ENCODE measurements at regions not wholly inside any gene's neighbourhood (a gene's known extent, or its start where the extent isn't known, plus 50 kb on each side); places are given as distances from the start of the nearest gene placed in this dataset.
"Not testable (repeated sequence)": the region's sequence is repeated elsewhere in the genome, so short reads cannot be mapped to it uniquely, and the experiment has no call there.

DNA sequence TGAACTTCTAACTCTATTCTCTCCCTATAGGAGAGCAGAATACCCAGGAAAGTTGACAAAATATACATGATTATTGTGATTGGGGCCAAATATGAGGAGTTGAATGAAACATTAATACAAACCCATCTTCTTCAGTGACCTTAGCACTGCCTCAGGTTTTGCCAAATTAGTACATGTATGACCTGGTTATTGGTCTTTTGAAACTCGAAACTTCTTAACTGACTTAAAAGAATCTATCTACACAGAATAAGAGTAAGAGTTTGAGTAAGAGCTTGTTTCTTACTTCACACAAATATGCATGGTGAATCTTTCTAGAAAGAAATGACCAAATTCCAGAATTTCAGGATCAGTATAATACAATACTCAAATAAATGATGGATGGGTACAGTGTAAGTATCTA, 213.0 kb upstream of the GK2 start:
- H3K27me3 Mint-ChIP-seq: peaks cover 2% of the 10 kb centered on the region
- no peaks in the 10 kb centered on the region for H3K36me3 Mint-ChIP-seq
- H3K27ac Mint-ChIP-seq: no peak overlapping the region
- DNase-seq: no peak
- CTCF ChIA-PET: no interaction called here
- no peak overlapping the region for H3K4me3 Mint-ChIP-seq
- POLR2A ChIA-PET: no interaction called here
- intact Hi-C loops (cut with micrococcal nuclease): no loop called here
- H3K4me1 Mint-ChIP-seq (ENCODE audit: low read depth): peaks cover 4% of the 10 kb centered on the region
- no peaks in the 10 kb centered on the region for H3K9me3 Mint-ChIP-seq

DNA sequence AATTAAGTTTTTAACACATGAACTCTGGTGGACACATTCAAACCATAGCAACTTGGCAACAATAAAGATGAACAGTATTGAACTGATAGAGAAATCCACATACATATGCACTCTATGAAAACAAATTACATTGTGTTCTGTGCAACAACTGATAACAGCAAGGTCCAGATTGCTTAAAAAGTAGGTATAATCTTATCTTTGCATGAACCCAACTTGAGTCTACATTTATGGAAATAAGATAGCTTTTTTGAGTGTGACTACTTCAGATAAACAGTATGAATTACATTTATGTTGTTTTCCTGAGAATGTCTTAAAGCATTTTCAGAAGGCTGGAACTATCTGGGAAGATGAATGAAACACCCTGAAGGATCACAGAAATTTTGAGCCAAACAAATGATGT, 212.6 kb upstream of the GK2 start:
- ChIA-PET CTCF (no interaction called here), POLR2A (no interaction called here)

DNA sequence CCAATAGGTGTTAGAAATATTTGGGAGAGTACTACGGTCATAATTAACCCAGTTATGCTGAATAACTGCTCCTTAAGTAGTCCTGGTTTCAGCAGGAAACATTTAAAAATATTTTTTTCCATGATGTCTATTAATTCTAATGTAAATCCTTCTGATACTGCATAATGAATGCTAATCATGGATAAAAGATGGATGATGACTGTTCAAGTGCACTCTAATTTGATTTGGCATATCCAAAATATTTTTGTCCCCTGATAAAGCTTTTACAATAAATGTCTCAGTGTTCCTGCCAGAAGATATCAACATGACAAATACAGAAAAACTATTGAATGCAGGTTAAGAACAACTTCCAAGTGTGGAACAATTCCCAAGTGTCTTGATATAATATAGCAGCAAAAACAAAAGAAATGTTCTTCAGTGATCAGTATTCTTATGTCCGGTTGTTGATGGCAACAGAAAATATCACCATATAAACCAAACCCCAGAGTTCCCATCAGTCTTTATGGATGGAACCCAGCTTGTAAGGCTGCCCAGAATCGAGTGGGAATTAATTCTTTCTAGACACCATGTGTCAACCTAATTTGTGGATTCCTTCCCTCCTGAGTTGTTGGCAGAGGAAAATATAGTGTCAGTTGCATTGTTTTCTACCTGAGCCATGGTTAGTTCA, 205.4 kb upstream of the GK2 start:
- Mint-ChIP-seq H3K9me3 (no peaks in the 10 kb centered on the region), H3K4me3 (no peak overlapping the region), H3K36me3 (no peaks in the 10 kb centered on the region), H3K27ac (no peak overlapping the region), H3K27me3 (peaks cover 7% of the 10 kb centered on the region), H3K4me1 (ENCODE audit: low read depth) (no peaks in the 10 kb centered on the region)
- intact Hi-C loops (cut with micrococcal nuclease): no loop called here
- no peak for DNase-seq
- ChIA-PET POLR2A (no interaction called here), CTCF (no interaction called here)

More for the DNA sequence above, 212.6 kb upstream of the GK2 start:
- no peaks in the 10 kb centered on the region for H3K9me3 Mint-ChIP-seq
- no peaks in the 10 kb centered on the region for H3K36me3 Mint-ChIP-seq
- H3K4me3 Mint-ChIP-seq: no peak overlapping the region
- intact Hi-C loops (cut with micrococcal nuclease): no loop called here
- no peak for DNase-seq
- H3K27ac Mint-ChIP-seq: no peak overlapping the region
- peaks cover 2% of the 10 kb centered on the region for H3K27me3 Mint-ChIP-seq
- H3K4me1 Mint-ChIP-seq (ENCODE audit: low read depth): peaks cover under 1% of the 10 kb centered on the region

DNA sequence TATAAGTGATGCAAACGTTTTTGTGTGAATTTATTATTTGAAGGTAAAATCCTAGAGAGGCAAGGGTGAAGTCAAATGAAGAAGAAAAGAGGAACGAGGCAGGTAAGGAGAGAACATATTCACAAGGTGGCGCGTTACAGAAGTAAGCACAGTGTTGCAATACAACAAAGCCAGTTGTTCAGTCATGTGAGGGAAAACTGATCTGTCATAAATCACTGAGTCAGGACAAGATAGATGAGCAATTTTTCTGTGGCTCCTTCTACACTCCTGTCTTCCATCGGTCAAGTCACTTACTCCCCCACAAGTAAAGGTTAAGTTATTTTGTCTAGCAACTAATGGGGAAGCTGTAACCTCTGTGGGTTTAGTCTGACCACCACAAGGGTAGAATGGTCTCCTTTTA, 203.0 kb upstream of the GK2 start:
- DNase-seq: no peak
- Mint-ChIP-seq H3K36me3 (no peaks in the 10 kb centered on the region), H3K4me3 (no peak overlapping the region), H3K4me1 (ENCODE audit: low read depth) (no peaks in the 10 kb centered on the region), H3K27ac (no peak overlapping the region), H3K9me3 (no peaks in the 10 kb centered on the region), H3K27me3 (peaks cover 7% of the 10 kb centered on the region)
- ChIA-PET CTCF (no interaction called here), POLR2A (no interaction called here)
- intact Hi-C loops (cut with micrococcal nuclease): no loop called here

DNA sequence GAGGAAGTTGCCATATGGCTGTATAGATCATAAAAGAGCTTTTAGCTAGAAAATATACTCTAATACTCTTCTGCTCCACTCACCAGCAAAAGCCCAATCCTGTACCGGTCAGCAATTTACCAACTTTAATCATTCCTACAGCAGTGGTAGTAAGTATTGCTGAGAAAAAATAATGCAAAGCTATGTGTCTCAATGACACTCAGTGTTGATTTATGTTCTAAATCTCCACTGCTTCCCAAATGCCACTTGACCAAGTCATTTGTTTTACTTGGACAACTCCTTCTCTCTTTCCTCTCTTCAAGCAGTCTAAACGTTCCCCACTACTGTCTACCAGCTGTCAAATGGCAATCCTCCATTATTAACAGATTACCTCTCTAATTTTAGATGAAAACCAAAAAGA, 201.8 kb upstream of the GK2 start:
- Mint-ChIP-seq H3K4me1 (ENCODE audit: low read depth) (no peaks in the 10 kb centered on the region), H3K27ac (no peak overlapping the region), H3K36me3 (no peaks in the 10 kb centered on the region), H3K9me3 (no peaks in the 10 kb centered on the region), H3K4me3 (no peak overlapping the region), H3K27me3 (peaks cover 7% of the 10 kb centered on the region)
- intact Hi-C loops (cut with micrococcal nuclease): no loop called here
- no peak for DNase-seq
- CTCF ChIA-PET: no interaction called here
- POLR2A ChIA-PET: no interaction called here

DNA sequence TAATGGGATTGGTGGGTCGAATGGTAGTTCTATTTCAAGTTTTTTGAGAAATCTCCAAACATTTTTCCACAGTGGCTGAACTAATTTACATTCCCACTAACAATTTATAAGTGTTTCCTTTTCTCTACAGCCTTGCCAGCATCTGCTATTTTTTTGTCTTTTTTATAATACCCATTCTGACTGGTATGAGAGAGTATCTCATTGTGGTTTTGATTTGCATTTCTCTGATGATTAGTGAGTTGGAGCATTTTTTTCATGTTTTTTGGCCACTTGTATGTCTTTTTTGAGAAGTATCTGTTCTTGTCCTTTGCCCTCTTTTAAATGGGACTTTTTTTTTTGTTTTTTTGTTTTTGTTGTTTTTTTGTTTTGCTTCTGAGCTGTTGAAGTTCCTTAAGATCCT, 200.0 kb upstream of the GK2 start:
- ChIA-PET CTCF (no interaction called here), POLR2A (no interaction called here)
- no peak for DNase-seq
- Mint-ChIP-seq H3K4me3 (no peak overlapping the region), H3K27me3 (peaks cover 5% of the 10 kb centered on the region), H3K9me3 (no peaks in the 10 kb centered on the region), H3K4me1 (ENCODE audit: low read depth) (peaks cover 10% of the 10 kb centered on the region), H3K27ac (no peak overlapping the region), H3K36me3 (no peaks in the 10 kb centered on the region)
- intact Hi-C loops (cut with micrococcal nuclease): no loop called here

DNA sequence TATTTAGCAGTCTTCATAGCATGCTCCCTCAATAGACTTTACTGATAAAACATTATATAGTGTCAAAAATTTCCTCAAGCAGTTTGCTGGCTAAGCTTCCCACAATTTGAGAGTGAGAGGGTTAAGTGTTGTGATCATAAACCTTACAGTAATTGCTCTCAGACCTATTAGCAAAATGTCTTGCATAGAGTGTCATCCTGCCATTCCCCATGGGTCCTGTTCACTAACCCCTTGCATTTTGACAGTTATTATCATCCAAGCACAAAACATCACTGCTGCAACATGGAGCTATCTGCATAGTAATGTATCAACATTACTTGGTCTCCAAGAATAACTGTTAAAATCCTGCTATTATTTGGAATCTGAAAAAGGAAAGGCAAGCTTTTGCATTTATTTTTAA, 196.1 kb upstream of the GK2 start:
- CTCF ChIA-PET: interaction anchor here (0.6 kb wide), 1 partner anchor 41 kb away, joined by 3 read pairs; no protein-coding TSS in a partner anchor
- H3K4me1 Mint-ChIP-seq (ENCODE audit: low read depth): peaks cover 10% of the 10 kb centered on the region
- no peak overlapping the region for H3K4me3 Mint-ChIP-seq
- H3K9me3 Mint-ChIP-seq: no peaks in the 10 kb centered on the region
- H3K27ac Mint-ChIP-seq: no peak overlapping the region
- H3K36me3 Mint-ChIP-seq: no peaks in the 10 kb centered on the region
- H3K27me3 Mint-ChIP-seq: no peaks in the 10 kb centered on the region
- POLR2A ChIA-PET: no interaction called here
- intact Hi-C loops (cut with micrococcal nuclease): no loop called here
- DNase-seq: no peak

DNA sequence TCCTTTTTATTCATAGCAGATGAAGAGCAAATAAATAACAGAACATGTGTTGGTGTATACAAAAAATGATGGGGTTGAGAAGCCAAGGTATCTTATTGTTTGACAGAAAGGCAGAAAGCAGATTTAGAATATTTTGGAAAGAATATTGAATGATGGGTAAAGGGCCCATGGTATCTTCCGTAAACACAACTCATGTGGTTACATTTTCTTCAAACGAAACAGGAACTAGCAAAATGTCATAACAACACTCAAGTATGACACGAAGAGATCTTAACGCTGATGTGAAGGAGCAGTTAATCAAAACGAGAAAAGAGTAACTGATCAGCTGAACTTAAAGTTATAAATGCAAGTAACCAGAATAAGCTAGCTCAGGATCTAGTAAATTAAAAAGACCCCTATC, 195.7 kb upstream of the GK2 start:
- intact Hi-C loops (cut with micrococcal nuclease): no loop called here
- H3K27me3 Mint-ChIP-seq: no peaks in the 10 kb centered on the region
- H3K4me1 Mint-ChIP-seq (ENCODE audit: low read depth): peaks cover 10% of the 10 kb centered on the region
- POLR2A ChIA-PET: no interaction called here
- no peaks in the 10 kb centered on the region for H3K9me3 Mint-ChIP-seq
- H3K4me3 Mint-ChIP-seq: no peak overlapping the region
- H3K27ac Mint-ChIP-seq: no peak overlapping the region
- CTCF ChIA-PET: interaction anchor here (0.6 kb wide), 1 partner anchor 42 kb away, joined by 3 read pairs; no protein-coding TSS in a partner anchor
- H3K36me3 Mint-ChIP-seq: no peaks in the 10 kb centered on the region
- no peak for DNase-seq

DNA sequence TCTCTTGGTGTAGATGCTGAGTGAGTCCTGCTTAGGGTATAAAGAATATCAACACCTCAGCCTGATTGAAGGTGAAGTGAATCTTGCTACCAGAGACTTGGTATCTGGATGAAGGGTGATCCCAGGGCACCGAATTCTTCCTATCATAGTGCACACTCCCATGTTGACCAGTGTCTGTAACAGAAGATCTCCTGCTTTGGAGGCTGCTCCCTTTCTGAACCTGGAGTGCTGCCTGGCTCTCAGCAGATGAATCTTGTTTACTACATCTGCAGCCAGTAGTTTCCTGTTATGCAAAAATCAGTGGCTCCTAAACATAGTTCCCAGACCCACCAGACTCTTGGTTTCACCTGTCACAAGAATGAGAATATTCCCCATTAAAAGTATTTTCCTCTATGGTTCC, 191.7 kb upstream of the GK2 start:
- Mint-ChIP-seq H3K9me3 (no peaks in the 10 kb centered on the region), H3K4me1 (ENCODE audit: low read depth) (peaks cover 10% of the 10 kb centered on the region), H3K27ac (no peak overlapping the region), H3K27me3 (no peaks in the 10 kb centered on the region), H3K36me3 (no peaks in the 10 kb centered on the region), H3K4me3 (no peak overlapping the region)
- DNase-seq: no peak
- intact Hi-C loops (cut with micrococcal nuclease): no loop called here
- CTCF ChIA-PET: no interaction called here
- POLR2A ChIA-PET: no interaction called here

DNA sequence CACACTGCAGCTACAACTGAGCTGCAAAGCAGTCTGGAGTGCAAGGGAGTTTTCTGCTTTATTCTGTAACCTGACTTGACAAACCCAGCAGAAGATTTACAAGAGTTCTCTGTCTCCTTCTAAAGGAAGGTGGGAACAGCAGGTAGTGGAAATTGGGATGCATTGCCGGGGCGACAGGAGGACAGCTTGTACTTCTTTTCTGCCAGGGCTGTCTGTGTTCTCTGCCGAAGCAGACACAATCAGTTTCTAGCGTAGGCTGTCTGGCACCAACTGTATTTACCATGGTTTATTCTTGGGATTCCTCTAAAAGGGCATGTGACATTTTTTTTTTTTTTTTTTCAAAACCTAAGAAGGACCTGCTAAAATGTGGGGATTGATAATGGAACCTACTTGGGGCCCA, 190.8 kb upstream of the GK2 start:
- CTCF ChIA-PET: no interaction called here
- Mint-ChIP-seq H3K36me3 (no peaks in the 10 kb centered on the region), H3K9me3 (no peaks in the 10 kb centered on the region), H3K4me1 (ENCODE audit: low read depth) (peaks cover 5% of the 10 kb centered on the region), H3K27me3 (no peaks in the 10 kb centered on the region), H3K4me3 (no peak overlapping the region), H3K27ac (no peak overlapping the region)
- intact Hi-C loops (cut with micrococcal nuclease): no loop called here
- POLR2A ChIA-PET: no interaction called here
- DNase-seq: no peak

DNA sequence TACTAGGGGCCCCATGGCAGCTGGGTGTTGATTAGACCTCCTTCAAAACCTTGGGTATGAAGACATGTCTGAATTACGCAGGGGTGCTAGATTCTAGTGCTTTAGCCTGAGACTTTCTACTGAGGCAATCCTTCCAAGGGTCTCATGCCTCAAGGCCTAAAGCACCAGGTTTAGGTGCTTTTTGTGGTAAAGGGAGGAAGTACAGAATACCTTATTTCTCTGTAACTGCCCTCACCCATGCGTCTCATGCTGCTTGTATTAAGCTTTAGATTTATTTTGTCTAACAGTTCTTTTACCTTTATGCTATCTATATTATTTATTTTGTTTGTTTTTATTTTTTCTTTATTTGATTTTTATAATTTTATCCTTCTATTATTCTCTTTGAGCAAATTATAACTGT, 190.2 kb upstream of the GK2 start:
- Mint-ChIP-seq H3K27ac (no peak overlapping the region), H3K27me3 (no peaks in the 10 kb centered on the region), H3K9me3 (no peaks in the 10 kb centered on the region), H3K4me3 (no peak overlapping the region), H3K36me3 (no peaks in the 10 kb centered on the region), H3K4me1 (ENCODE audit: low read depth) (no peaks in the 10 kb centered on the region)
- CTCF ChIA-PET: no interaction called here
- no peak for DNase-seq
- intact Hi-C loops (cut with micrococcal nuclease): no loop called here
- POLR2A ChIA-PET: no interaction called here

DNA sequence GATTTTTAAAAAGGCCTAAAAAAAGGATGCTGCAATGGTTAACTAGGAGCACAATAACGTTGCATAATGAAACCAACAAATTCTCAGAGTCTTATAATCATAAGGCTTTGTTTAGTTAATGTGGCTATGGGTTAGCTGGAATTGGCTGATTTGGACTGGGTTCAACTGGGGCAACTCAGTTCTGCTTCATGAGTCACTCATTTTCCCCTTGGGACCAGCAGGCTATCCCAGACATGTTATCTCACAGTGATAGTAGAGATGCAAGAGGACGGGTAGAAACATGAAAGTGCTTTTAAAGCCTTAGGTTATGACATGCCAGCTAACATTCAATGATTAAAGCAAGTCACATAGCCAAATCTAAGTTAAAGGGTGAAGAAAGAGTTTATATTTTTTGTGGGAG, 189.2 kb upstream of the GK2 start:
- no peak for DNase-seq
- ChIA-PET CTCF (no interaction called here), POLR2A (no interaction called here)
- no peaks in the 10 kb centered on the region for H3K9me3 Mint-ChIP-seq
- H3K4me3 Mint-ChIP-seq: no peak overlapping the region
- intact Hi-C loops (cut with micrococcal nuclease): no loop called here
- no peaks in the 10 kb centered on the region for H3K4me1 Mint-ChIP-seq (ENCODE audit: low read depth)
- no peak overlapping the region for H3K27ac Mint-ChIP-seq
- H3K27me3 Mint-ChIP-seq: no peaks in the 10 kb centered on the region
- H3K36me3 Mint-ChIP-seq: no peaks in the 10 kb centered on the region

DNA sequence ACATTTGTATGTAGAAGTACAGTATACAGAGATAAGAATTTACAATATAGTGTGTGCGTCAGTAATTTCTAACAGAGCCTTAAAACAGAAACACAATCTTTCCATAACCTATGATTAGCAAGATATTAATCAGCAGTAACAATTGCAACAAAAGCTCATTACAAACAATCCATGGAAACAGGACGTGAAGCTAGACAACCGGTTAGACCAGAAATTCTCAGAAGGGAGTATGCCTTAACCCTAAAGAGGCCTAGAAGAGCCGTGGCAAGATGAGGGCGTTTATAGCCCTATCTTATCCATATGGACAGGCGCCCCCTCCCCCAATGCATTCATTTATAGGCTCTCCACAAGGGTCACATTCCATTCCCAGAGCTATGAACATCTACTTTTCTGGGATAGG, 184.2 kb upstream of the GK2 start:
- H3K27ac Mint-ChIP-seq; H3K4me1 Mint-ChIP-seq (ENCODE audit: low read depth); POLR2A ChIA-PET; H3K4me3 Mint-ChIP-seq; H3K36me3 Mint-ChIP-seq; H3K9me3 Mint-ChIP-seq; CTCF ChIA-PET; DNase-seq; H3K27me3 Mint-ChIP-seq; intact Hi-C loops (cut with micrococcal nuclease): not testable (repeated sequence)

DNA sequence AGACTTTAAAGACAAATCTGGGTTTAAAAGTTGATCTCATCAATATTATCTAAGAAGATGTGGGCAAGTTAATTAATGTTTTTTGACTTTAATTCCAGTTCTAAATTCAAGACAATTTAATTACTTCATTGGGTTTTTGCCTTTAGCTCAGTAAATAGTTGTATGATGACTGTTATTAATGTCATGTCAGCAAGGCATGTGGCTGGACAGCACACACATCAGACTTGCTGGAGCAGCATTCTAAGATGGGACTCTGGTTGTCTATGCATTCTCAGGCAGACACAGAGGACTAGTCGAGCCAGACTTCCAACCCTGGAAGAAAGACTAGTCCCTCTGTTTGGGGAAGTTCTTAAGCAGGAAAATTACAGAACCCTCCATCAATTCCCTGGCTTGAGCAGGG, 180.7 kb upstream of the GK2 start:
- DNase-seq: no peak
- ChIA-PET CTCF (no interaction called here), POLR2A (no interaction called here)
- no peaks in the 10 kb centered on the region for H3K36me3 Mint-ChIP-seq
- intact Hi-C loops (cut with micrococcal nuclease): no loop called here
- peaks cover 3% of the 10 kb centered on the region for H3K9me3 Mint-ChIP-seq
- H3K27ac Mint-ChIP-seq: no peak overlapping the region
- H3K27me3 Mint-ChIP-seq: peaks cover 7% of the 10 kb centered on the region
- H3K4me3 Mint-ChIP-seq: no peak overlapping the region
- H3K4me1 Mint-ChIP-seq (ENCODE audit: low read depth): no peaks in the 10 kb centered on the region

Measured in activated CD4-positive, alpha-beta memory T cell treated with anti-CD3 and anti-CD28 coated beads for 36 hours (primary cell).